HT1080 (cell line): ENCODE measurements at regions not wholly inside any gene's neighbourhood (a gene's known extent, or its start where the extent isn't known, plus 50 kb on each side); places are given as distances from the start of the nearest gene placed in this dataset.
"Not testable (repeated sequence)": the region's sequence is repeated elsewhere in the genome, so short reads cannot be mapped to it uniquely, and the experiment has no call there.

Experiments
- DNase-seq: peaks from one replicate; pipeline ENCODE4 v3.0.0-alpha.2; 2015; ENCODE audit warnings: low read depth

- DNase-seq: no peak
Measured at GRCh38 chr4:84286048-84286447, 213.0 kb downstream of the NKX6-1 start.

GRCh38 chr4:84279678-84280077 is 219.4 kb downstream of the NKX6-1 start:
- peak; percentile 48 for DNase-seq

GRCh38 chr4:84277923-84278322 is 221.2 kb downstream of the NKX6-1 start:
- no peak for DNase-seq

- no peak for DNase-seq
Measured at GRCh38 chr4:84276752-84277151, 222.3 kb downstream of the NKX6-1 start.

GRCh38 chr4:84269536-84270044 is 229.5 kb downstream of the NKX6-1 start:
- DNase-seq: no peak

GRCh38 chr4:84264652-84265051 is 234.4 kb downstream of the NKX6-1 start:
- DNase-seq: no peak

GRCh38 chr4:84263415-84263814 is 235.7 kb downstream of the NKX6-1 start:
- no peak for DNase-seq

- no peak for DNase-seq
Measured at GRCh38 chr4:84260495-84260894, 238.6 kb downstream of the NKX6-1 start.

- DNase-seq: peak; percentile 42
Measured at GRCh38 chr4:84258905-84259830, 239.9 kb downstream of the NKX6-1 start.

- DNase-seq: no peak
Measured at GRCh38 chr4:84254537-84254936, 244.6 kb downstream of the NKX6-1 start.

GRCh38 chr4:84249521-84249920 is 249.6 kb downstream of the NKX6-1 start:
- no peak for DNase-seq

- not testable (repeated sequence) for DNase-seq
Measured at GRCh38 chr4:84245042-84245441, 254.1 kb downstream of the NKX6-1 start.

GRCh38 chr4:84244346-84244801 is 254.7 kb downstream of the NKX6-1 start:
- DNase-seq: peak; percentile 26

GRCh38 chr4:84243685-84244084 is 255.4 kb downstream of the NKX6-1 start:
- DNase-seq: no peak

GRCh38 chr4:84239278-84239845 is 259.7 kb downstream of the NKX6-1 start:
- no peak for DNase-seq

- peak; percentile 32 for DNase-seq
Measured at GRCh38 chr4:84238247-84239090, 260.6 kb downstream of the NKX6-1 start.

- DNase-seq: peak; percentile 42
Measured at GRCh38 chr4:84237008-84237407, 262.1 kb downstream of the NKX6-1 start.

GRCh38 chr4:84235126-84235944 is 263.8 kb downstream of the NKX6-1 start:
- no peak for DNase-seq

GRCh38 chr4:84232309-84233095 is 266.6 kb downstream of the NKX6-1 start:
- peak; percentile 15 for DNase-seq

GRCh38 chr4:84231539-84232055 is 267.5 kb downstream of the NKX6-1 start:
- no peak for DNase-seq
